ENCODE measurements at regions not wholly inside any gene's neighbourhood (a gene's known extent, or its start where the extent isn't known, plus 50 kb on each side); places are given as distances from the start of the nearest gene placed in this dataset.

DNA sequence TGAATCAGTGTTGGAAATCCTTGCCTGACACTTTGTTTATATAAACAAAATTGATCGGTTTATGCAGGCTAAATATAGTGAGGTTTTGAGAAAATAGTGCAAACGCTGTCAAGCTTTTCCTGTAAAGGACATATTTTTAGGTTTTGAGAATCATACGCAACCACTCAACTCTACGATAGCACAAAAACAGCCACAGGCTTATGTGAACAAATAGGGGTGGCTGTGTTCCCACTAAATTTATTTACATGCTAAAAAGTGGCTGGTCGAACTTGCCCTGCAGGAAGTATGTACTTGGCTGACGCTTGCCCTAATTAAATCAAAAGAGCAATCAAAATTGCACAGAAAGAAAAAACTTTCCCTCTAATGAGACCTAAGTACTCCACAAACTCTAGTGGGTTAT is 234.7 kb upstream of the CACNA2D1 start:
- H3K36me3 Mint-ChIP-seq (ENCODE audit: low read depth) = no peaks in the 10 kb centered on the region
- H3K27me3 ChIP-seq (ENCODE audit: control insufficient read depth, insufficient read depth, low read length, poor library complexity, severe bottlenecking) = no peaks in the 10 kb centered on the region

DNA sequence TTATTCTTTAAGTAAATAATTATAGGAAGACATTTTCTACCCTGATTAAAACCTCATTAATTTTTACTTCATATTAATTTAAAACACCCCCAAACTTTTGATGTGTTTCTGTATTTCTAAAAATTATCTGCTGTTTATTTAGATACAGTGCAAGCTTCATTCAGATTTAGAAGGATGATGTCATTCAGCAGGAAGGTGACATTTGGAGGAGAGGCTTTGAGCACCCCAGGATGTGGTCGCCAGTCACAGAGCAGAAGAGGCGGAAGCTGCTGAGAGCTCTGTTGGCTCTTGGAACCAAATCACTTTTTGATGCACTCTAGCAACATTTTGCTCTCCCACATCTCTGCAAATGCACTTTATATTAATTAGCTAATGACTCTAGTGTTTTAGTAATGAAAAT is 233.9 kb upstream of the CACNA2D1 start:
- H3K9me3 ChIP-seq (ENCODE audit: control insufficient read depth, low read length) = no peaks in the 10 kb centered on the region
- Mint-ChIP-seq H3K4me3 (no peak overlapping the region), H3K36me3 (ENCODE audit: low read depth) (no peaks in the 10 kb centered on the region), H3K4me1 (peaks cover 8% of the 10 kb centered on the region), H3K9me3 (no peaks in the 10 kb centered on the region), H3K27ac (no peak overlapping the region), H3K27me3 (ENCODE audit: insufficient read depth) (no peaks in the 10 kb centered on the region)
- WGBS, 2 experiments (ENCODE audit: insufficient coverage in 1 of 2, insufficient read length in 1 of 2) = 80 to 95% methylated on average over 1 to 2 of the region's 2 CpGs
- peaks cover 5% of the 10 kb centered on the region for H3K4me1 ChIP-seq (ENCODE audit: control insufficient read depth, insufficient read depth, low read length)
- H3K27me3 ChIP-seq (ENCODE audit: control insufficient read depth, insufficient read depth, low read length, poor library complexity, severe bottlenecking) = no peaks in the 10 kb centered on the region
- no peak overlapping the region for H3K27ac ChIP-seq (ENCODE audit: low read depth, low read length)
- no peaks in the 10 kb centered on the region for H3K36me3 ChIP-seq (ENCODE audit: control insufficient read depth, insufficient read depth, low read length)
- H3K4me3 ChIP-seq (ENCODE audit: low read length) = no peak overlapping the region
- TF ChIP-seq, protein P1, sequence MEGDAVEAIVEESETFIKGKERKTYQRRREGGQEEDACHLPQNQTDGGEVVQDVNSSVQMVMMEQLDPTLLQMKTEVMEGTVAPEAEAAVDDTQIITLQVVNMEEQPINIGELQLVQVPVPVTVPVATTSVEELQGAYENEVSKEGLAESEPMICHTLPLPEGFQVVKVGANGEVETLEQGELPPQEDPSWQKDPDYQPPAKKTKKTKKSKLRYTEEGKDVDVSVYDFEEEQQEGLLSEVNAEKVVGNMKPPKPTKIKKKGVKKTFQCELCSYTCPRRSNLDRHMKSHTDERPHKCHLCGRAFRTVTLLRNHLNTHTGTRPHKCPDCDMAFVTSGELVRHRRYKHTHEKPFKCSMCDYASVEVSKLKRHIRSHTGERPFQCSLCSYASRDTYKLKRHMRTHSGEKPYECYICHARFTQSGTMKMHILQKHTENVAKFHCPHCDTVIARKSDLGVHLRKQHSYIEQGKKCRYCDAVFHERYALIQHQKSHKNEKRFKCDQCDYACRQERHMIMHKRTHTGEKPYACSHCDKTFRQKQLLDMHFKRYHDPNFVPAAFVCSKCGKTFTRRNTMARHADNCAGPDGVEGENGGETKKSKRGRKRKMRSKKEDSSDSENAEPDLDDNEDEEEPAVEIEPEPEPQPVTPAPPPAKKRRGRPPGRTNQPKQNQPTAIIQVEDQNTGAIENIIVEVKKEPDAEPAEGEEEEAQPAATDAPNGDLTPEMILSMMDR (conservative IDR thresholded peaks at IDR 0.05) = no peak
- DNase-seq = no peak
- no peak overlapping the region for H3K9ac ChIP-seq (ENCODE audit: extremely low read depth, low read length, poor library complexity, severe bottlenecking)

More for the DNA sequence above, 234.7 kb upstream of the CACNA2D1 start:
- TF ChIP-seq, protein P1 (conservative IDR thresholded peaks at IDR 0.05) = no peak
- H3K4me1 Mint-ChIP-seq = peaks cover 8% of the 10 kb centered on the region
- 84 to 88% methylated on average over 5 to 6 of the region's 6 CpGs for WGBS, 2 experiments (ENCODE audit: insufficient coverage in 1 of 2, insufficient read length in 1 of 2)
- no peak for DNase-seq
- H3K27ac Mint-ChIP-seq = no peak overlapping the region
- Histone ChIP-seq H3K36me3 (ENCODE audit: control insufficient read depth, insufficient read depth, low read length) (no peaks in the 10 kb centered on the region), H3K4me1 (ENCODE audit: control insufficient read depth, insufficient read depth, low read length) (peaks cover 5% of the 10 kb centered on the region), H3K27ac (ENCODE audit: low read depth, low read length) (no peak overlapping the region), H3K4me3 (ENCODE audit: low read length) (no peak overlapping the region), H3K9ac (ENCODE audit: extremely low read depth, low read length, poor library complexity, severe bottlenecking) (no peak overlapping the region), H3K9me3 (ENCODE audit: control insufficient read depth, low read length) (no peaks in the 10 kb centered on the region)
- H3K27me3 Mint-ChIP-seq (ENCODE audit: insufficient read depth) = no peaks in the 10 kb centered on the region
- no peak overlapping the region for H3K4me3 Mint-ChIP-seq
- no peaks in the 10 kb centered on the region for H3K9me3 Mint-ChIP-seq

DNA sequence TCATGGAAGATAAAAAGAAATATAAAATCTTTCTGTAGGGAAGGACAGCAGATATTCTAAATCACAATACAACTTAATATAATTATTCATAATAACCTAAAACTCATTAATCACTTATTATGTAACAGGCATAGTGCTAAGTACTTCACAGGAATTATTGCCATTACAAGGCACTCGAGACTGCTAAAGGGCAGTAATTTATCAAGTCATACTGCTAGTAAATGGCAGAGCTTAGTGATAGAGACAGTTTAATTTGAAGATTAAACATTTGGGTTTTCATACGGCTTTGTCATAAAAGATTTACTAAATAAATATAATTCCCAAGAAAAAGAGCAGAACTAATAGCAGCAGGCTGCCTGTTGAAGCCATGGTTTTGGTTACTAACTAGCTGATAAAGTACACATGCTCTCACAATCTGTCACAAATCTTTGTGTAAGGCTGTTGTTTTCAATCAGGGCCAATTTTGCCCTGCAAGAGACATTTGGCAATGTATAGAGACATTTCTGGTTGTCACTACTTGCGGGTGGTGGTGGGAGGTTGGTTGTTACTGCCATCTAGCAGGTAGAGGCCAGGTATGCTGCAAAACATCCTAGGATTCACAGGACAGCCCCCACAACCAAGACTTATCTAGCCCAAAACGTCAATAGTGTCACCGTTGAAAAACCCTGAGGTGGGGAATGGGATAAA is 233.3 kb upstream of the CACNA2D1 start:
- no peaks in the 10 kb centered on the region for H3K36me3 Mint-ChIP-seq (ENCODE audit: low read depth)
- no peaks in the 10 kb centered on the region for H3K9me3 ChIP-seq (ENCODE audit: control insufficient read depth, low read length)
- peaks cover 8% of the 10 kb centered on the region for H3K4me1 Mint-ChIP-seq
- TF ChIP-seq, protein P1 (conservative IDR thresholded peaks at IDR 0.05) = peak; percentile 54
- no peaks in the 10 kb centered on the region for H3K36me3 ChIP-seq (ENCODE audit: control insufficient read depth, insufficient read depth, low read length)
- H3K9ac ChIP-seq (ENCODE audit: extremely low read depth, low read length, poor library complexity, severe bottlenecking) = no peak overlapping the region
- H3K27me3 ChIP-seq (ENCODE audit: control insufficient read depth, insufficient read depth, low read length, poor library complexity, severe bottlenecking) = no peaks in the 10 kb centered on the region
- 82% methylated on average over 4 of the region's 5 CpGs; no CpG with 5 or more reads in 1 of the 2 experiments for WGBS, 2 experiments (ENCODE audit: insufficient coverage in 1 of 2, insufficient read length in 1 of 2)
- H3K27ac ChIP-seq (ENCODE audit: low read depth, low read length) = no peak overlapping the region
- no peak overlapping the region for H3K27ac Mint-ChIP-seq
- no peaks in the 10 kb centered on the region for H3K9me3 Mint-ChIP-seq
- DNase-seq = peak; percentile 58
- H3K4me1 ChIP-seq (ENCODE audit: control insufficient read depth, insufficient read depth, low read length) = peaks cover 5% of the 10 kb centered on the region
- H3K4me3 ChIP-seq (ENCODE audit: low read length) = no peak overlapping the region
- H3K4me3 Mint-ChIP-seq = no peak overlapping the region
- H3K27me3 Mint-ChIP-seq (ENCODE audit: insufficient read depth) = no peaks in the 10 kb centered on the region
